ENCODE measurements at regions not wholly inside any gene's neighbourhood (a gene's known extent, or its start where the extent isn't known, plus 50 kb on each side); places are given as distances from the start of the nearest gene placed in this dataset.
A peak's percentile ranks its signal among the peaks of the same experiment; 100 is the strongest.

- DNase-seq, result no peak
- intact Hi-C loops (cut with DNase I), result no loop called here
- 40 to 60% (median 45%) methylated on average over 2 of the region's 2 CpGs for WGBS, 4 donors
These were observed 477.7 kb upstream of the TPK1 start for GRCh38 chr7:145313551-145313950.

DNA sequence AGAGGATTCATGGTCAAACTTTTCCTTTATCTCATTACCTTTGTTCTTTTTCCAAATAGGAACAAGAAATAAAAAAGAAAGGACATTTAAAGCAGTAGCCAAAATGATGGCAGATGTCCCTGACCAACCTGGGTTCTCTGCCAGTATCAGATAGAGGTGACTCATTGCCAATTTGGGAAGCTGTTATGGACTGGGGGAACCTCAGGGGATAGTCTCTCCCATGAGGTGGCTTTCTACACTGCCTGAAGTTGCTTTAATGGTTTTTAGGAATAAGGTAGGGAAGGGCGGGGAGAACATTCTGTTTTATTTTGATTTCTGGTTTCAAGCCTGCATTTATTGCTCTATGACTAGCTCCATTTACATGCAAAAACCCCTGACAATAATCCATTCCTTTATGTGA is 457.9 kb upstream of the TPK1 start:
- H3K36me3 ChIP-seq (replicated peaks in 1 of 2), result no peaks in the 10 kb centered on the region
- TF ChIP-seq, protein P1, sequence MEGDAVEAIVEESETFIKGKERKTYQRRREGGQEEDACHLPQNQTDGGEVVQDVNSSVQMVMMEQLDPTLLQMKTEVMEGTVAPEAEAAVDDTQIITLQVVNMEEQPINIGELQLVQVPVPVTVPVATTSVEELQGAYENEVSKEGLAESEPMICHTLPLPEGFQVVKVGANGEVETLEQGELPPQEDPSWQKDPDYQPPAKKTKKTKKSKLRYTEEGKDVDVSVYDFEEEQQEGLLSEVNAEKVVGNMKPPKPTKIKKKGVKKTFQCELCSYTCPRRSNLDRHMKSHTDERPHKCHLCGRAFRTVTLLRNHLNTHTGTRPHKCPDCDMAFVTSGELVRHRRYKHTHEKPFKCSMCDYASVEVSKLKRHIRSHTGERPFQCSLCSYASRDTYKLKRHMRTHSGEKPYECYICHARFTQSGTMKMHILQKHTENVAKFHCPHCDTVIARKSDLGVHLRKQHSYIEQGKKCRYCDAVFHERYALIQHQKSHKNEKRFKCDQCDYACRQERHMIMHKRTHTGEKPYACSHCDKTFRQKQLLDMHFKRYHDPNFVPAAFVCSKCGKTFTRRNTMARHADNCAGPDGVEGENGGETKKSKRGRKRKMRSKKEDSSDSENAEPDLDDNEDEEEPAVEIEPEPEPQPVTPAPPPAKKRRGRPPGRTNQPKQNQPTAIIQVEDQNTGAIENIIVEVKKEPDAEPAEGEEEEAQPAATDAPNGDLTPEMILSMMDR (IDR thresholded peaks at IDR 0.05), result no peak
- no peak for TF ChIP-seq POLR2A (IDR thresholded peaks at IDR 0.05)
- intact Hi-C loops (cut with DNase I), result no loop called here
- 65 to 79% (median 71%) methylated on average over 1 of the region's 1 CpG for WGBS, 4 donors
- DNase-seq, result peak in 3 of 7 donors; percentile 15 to 40 (median 23)
- H3K4me1 ChIP-seq (replicated peaks in 1 of 2), result no peaks in the 10 kb centered on the region
- no peaks in the 10 kb centered on the region for H3K27me3 ChIP-seq
- no peaks in the 10 kb centered on the region for H3K9me3 ChIP-seq (replicated peaks in 1 of 3)
- no peak overlapping the region for H3K4me3 ChIP-seq
- no peak overlapping the region for H3K27ac ChIP-seq

More at GRCh38 chr7:145313551-145313950, 477.7 kb upstream of the TPK1 start:
- Histone ChIP-seq H3K27ac (no peak overlapping the region), H3K9me3 (replicated peaks in 1 of 3) (no peaks in the 10 kb centered on the region), H3K4me3 (no peak overlapping the region), H3K36me3 (replicated peaks in 1 of 2) (no peaks in the 10 kb centered on the region), H3K27me3 (no peaks in the 10 kb centered on the region), H3K4me1 (replicated peaks in 1 of 2) (no peaks in the 10 kb centered on the region)
- no peak for TF ChIP-seq POLR2A (IDR thresholded peaks at IDR 0.05)
- TF ChIP-seq, protein P1 (IDR thresholded peaks at IDR 0.05), result no peak

DNA sequence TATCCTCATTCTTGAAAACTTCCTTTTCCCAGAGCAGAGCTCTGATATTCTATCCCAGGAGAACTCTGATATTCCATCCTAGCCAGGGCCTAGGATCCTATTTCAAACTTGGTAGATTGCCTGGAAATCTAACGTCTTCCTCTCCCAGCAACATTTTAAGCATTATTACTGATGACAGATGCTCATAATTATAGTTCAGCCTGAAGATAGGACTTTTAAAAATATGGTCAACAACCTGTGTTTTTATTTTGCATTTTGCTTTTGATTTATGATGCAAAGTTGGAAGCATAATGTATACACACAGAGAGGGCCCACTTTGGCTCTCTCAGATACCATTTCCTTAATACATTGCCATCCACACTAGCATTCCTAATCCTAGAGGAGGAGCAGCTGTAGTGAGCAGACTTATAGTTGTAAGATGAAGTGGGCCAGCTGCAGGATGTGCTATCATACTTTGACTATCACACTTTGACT is 457.4 kb upstream of the TPK1 start:
- TF ChIP-seq POLR2A (IDR thresholded peaks at IDR 0.05), result no peak
- TF ChIP-seq, protein P1 (IDR thresholded peaks at IDR 0.05), result no peak
- no peaks in the 10 kb centered on the region for H3K36me3 ChIP-seq (replicated peaks in 1 of 2)
- H3K9me3 ChIP-seq (replicated peaks in 1 of 3), result no peaks in the 10 kb centered on the region
- DNase-seq, result no peak
- intact Hi-C loops (cut with DNase I), result no loop called here
- H3K4me1 ChIP-seq (replicated peaks in 1 of 2), result no peaks in the 10 kb centered on the region
- no peak overlapping the region for H3K4me3 ChIP-seq
- WGBS, 4 donors, result 6 to 27% (median 17%) methylated on average over 1 of the region's 1 CpG
- H3K27ac ChIP-seq, result no peak overlapping the region
- H3K27me3 ChIP-seq, result no peaks in the 10 kb centered on the region

- Histone ChIP-seq H3K27ac (no peak overlapping the region), H3K4me1 (replicated peaks in 1 of 2) (no peaks in the 10 kb centered on the region), H3K36me3 (replicated peaks in 1 of 2) (no peaks in the 10 kb centered on the region), H3K4me3 (no peak overlapping the region), H3K9me3 (replicated peaks in 1 of 3) (no peaks in the 10 kb centered on the region), H3K27me3 (no peaks in the 10 kb centered on the region)
- 76 to 85% (median 77%) methylated on average over 6 of the region's 6 CpGs for WGBS, 4 donors
- TF ChIP-seq, protein P1 (IDR thresholded peaks at IDR 0.05), result no peak
- no peak for TF ChIP-seq POLR2A (IDR thresholded peaks at IDR 0.05)
- intact Hi-C loops (cut with DNase I), result no loop called here
- DNase-seq, result no peak
These were observed 453.5 kb upstream of the TPK1 start for GRCh38 chr7:145289384-145289783.
